GM18909 (cell line): ENCODE measurements at regions not wholly inside any gene's neighbourhood (a gene's known extent, or its start where the extent isn't known, plus 50 kb on each side); places are given as distances from the start of the nearest gene placed in this dataset.

Experiments used
- ATAC-seq: cut with Tn5 transposase; IDR thresholded peaks from one replicate; pipeline ENCODE4 v1.9.1; 2021; ENCODE audit warnings: mild to moderate bottlenecking; ENCODE audit not compliant: unreplicated experiment, poor library complexity

- ATAC-seq, result no peak
These were observed 299.2 kb downstream of the TDRD15 start for GRCh38 chr2:21422724-21423522.

- ATAC-seq, result no peak
These were observed 300.1 kb downstream of the TDRD15 start for GRCh38 chr2:21423854-21424253.

- no peak for ATAC-seq
These were observed 300.6 kb downstream of the TDRD15 start for GRCh38 chr2:21424375-21424774.

- peak; percentile 60 for ATAC-seq
These were observed 303.8 kb downstream of the TDRD15 start for GRCh38 chr2:21427606-21428005.

- ATAC-seq, result no peak
These were observed 305.0 kb downstream of the TDRD15 start for GRCh38 chr2:21428754-21429153.

- no peak for ATAC-seq
These were observed 306.0 kb downstream of the TDRD15 start for GRCh38 chr2:21429747-21430146.

GRCh38 chr2:21431078-21431477, 307.3 kb downstream of the TDRD15 start:
- ATAC-seq, result no peak

GRCh38 chr2:21438949-21439348, 315.2 kb downstream of the TDRD15 start:
- peak; percentile 67 for ATAC-seq

GRCh38 chr2:21441442-21441841, 317.7 kb downstream of the TDRD15 start:
- no peak for ATAC-seq

- ATAC-seq, result no peak
These were observed 319.8 kb downstream of the TDRD15 start for GRCh38 chr2:21443494-21444105.

GRCh38 chr2:21449881-21450280, 326.1 kb downstream of the TDRD15 start:
- no peak for ATAC-seq

- ATAC-seq, result no peak
These were observed 327.6 kb downstream of the TDRD15 start for GRCh38 chr2:21451403-21451802.

GRCh38 chr2:21452263-21452662, 328.5 kb downstream of the TDRD15 start:
- no peak for ATAC-seq

GRCh38 chr2:21452678-21453077, 328.9 kb downstream of the TDRD15 start:
- no peak for ATAC-seq

GRCh38 chr2:21453723-21454450, 330.1 kb downstream of the TDRD15 start:
- no peak for ATAC-seq

- no peak for ATAC-seq
These were observed 331.1 kb downstream of the TDRD15 start for GRCh38 chr2:21454839-21455238.

- ATAC-seq, result no peak
These were observed 338.0 kb downstream of the TDRD15 start for GRCh38 chr2:21461754-21462240.

- no peak for ATAC-seq
These were observed 342.7 kb downstream of the TDRD15 start for GRCh38 chr2:21466341-21466927.

- ATAC-seq, result no peak
These were observed 343.6 kb downstream of the TDRD15 start for GRCh38 chr2:21467280-21467818.

GRCh38 chr2:21467910-21468309, 344.1 kb downstream of the TDRD15 start:
- no peak for ATAC-seq
